ENCODE measurements at regions not wholly inside any gene's neighbourhood (a gene's known extent, or its start where the extent isn't known, plus 50 kb on each side); places are given as distances from the start of the nearest gene placed in this dataset.

- no peak overlapping the region for H2BK15ac ChIP-seq (ENCODE audit: low read depth, low read length)
- Mint-ChIP-seq H3K4me3 (no peak overlapping the region), H3K9me3 (peaks cover 5 to 11% of the 10 kb centered on the region in 2 experiments; a peak in 4 of 5 replicates), H3K27me3 (ENCODE audit: low read depth) (peaks cover 3% of the 10 kb centered on the region; the same call in 1 of the 2 replicates), H3K27ac (no peak overlapping the region), H3K36me3 (ENCODE audit: insufficient read depth in 1 of 3, low read depth in 3 of 3) (peaks cover 0 to 7% (median 0%) of the 10 kb centered on the region in 3 experiments; a peak in 2 of 7 replicates), H3K4me1 (peaks cover 3 to 5% of the 10 kb centered on the region in 2 experiments)
- DNase-seq, result no peak
- no peak overlapping the region for H2AK5ac ChIP-seq (ENCODE audit: insufficient read length, low read length)
- no peaks in the 10 kb centered on the region for H3K9me3 ChIP-seq (ENCODE audit: control insufficient read depth, low read depth, low read length)
- no peak overlapping the region for H2BK20ac ChIP-seq (ENCODE audit: low read depth, low read length, poor library complexity, severe bottlenecking)
- no peaks in the 10 kb centered on the region for H3K79me2 ChIP-seq (ENCODE audit: insufficient read depth, low read length)
- no peak overlapping the region for H4K91ac ChIP-seq (ENCODE audit: insufficient read length, low read depth, low read length)
- H3K18ac ChIP-seq (ENCODE audit: insufficient read length, low read depth, low read length), result no peak overlapping the region
- no peaks in the 10 kb centered on the region for H4K20me1 ChIP-seq (ENCODE audit: control insufficient read depth, insufficient read depth, insufficient read length)
- H2BK12ac ChIP-seq (ENCODE audit: insufficient read length, low read depth, low read length), result no peak overlapping the region
- H3K56ac ChIP-seq (ENCODE audit: insufficient read length, low read depth, low read length), result no peak overlapping the region
- no peak overlapping the region for H3K4me2 ChIP-seq (ENCODE audit: insufficient read depth, insufficient read length, low read length)
- no peak overlapping the region for H3K27ac ChIP-seq (ENCODE audit: insufficient read length, low read depth, low read length)
- H3K9ac ChIP-seq (ENCODE audit: extremely low read depth, insufficient read length, low read length), result no peak overlapping the region
- H3K79me1 ChIP-seq (ENCODE audit: insufficient read depth, low read depth, low read length, poor library complexity, severe bottlenecking), result no peaks in the 10 kb centered on the region
- H3K23me2 ChIP-seq (ENCODE audit: insufficient read length, low read depth, low read length, poor library complexity, severe bottlenecking), result no peaks in the 10 kb centered on the region
- no peaks in the 10 kb centered on the region for H3K27me3 ChIP-seq (ENCODE audit: insufficient read depth, low read length)
- H3K23ac ChIP-seq (ENCODE audit: insufficient read length, low read depth, low read length), result no peak overlapping the region
- peaks cover under 1% of the 10 kb centered on the region; the same call in 1 of the 2 replicates for H3K4me1 ChIP-seq (ENCODE audit: insufficient read depth, low read length)
- no peak overlapping the region for H3K4ac ChIP-seq (ENCODE audit: low read depth, low read length)
- no peak overlapping the region for H3K14ac ChIP-seq (ENCODE audit: insufficient read depth, low read length)
- no peak overlapping the region for H2AFZ ChIP-seq (ENCODE audit: low read length)
- H4K8ac ChIP-seq (replicated peaks; ENCODE audit: insufficient read length, low read depth, low read length), result no peak overlapping the region
- TF ChIP-seq, protein P1, sequence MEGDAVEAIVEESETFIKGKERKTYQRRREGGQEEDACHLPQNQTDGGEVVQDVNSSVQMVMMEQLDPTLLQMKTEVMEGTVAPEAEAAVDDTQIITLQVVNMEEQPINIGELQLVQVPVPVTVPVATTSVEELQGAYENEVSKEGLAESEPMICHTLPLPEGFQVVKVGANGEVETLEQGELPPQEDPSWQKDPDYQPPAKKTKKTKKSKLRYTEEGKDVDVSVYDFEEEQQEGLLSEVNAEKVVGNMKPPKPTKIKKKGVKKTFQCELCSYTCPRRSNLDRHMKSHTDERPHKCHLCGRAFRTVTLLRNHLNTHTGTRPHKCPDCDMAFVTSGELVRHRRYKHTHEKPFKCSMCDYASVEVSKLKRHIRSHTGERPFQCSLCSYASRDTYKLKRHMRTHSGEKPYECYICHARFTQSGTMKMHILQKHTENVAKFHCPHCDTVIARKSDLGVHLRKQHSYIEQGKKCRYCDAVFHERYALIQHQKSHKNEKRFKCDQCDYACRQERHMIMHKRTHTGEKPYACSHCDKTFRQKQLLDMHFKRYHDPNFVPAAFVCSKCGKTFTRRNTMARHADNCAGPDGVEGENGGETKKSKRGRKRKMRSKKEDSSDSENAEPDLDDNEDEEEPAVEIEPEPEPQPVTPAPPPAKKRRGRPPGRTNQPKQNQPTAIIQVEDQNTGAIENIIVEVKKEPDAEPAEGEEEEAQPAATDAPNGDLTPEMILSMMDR (conservative IDR thresholded peaks at IDR 0.05), result no peak
- no peak overlapping the region for H2BK120ac ChIP-seq (ENCODE audit: low read depth, low read length, poor library complexity, severe bottlenecking)
- H2BK5ac ChIP-seq (ENCODE audit: insufficient read length, low read length), result no peak overlapping the region
- H3T11ph ChIP-seq (ENCODE audit: low read length), result no peak overlapping the region
- H4K5ac ChIP-seq (ENCODE audit: insufficient read length, low read depth, low read length), result no peak overlapping the region
- WGBS (ENCODE audit: extremely low coverage, insufficient read length, low lambda C conversion rate), result no CpG with 5 or more reads among the region's 1 CpG
These were observed 630.4 kb downstream of the EPHA4 start for GRCh38 chr2:220941683-220942082.
